ENCODE measurements at regions not wholly inside any gene's neighbourhood (a gene's known extent, or its start where the extent isn't known, plus 50 kb on each side); places are given as distances from the start of the nearest gene placed in this dataset.

DNA sequence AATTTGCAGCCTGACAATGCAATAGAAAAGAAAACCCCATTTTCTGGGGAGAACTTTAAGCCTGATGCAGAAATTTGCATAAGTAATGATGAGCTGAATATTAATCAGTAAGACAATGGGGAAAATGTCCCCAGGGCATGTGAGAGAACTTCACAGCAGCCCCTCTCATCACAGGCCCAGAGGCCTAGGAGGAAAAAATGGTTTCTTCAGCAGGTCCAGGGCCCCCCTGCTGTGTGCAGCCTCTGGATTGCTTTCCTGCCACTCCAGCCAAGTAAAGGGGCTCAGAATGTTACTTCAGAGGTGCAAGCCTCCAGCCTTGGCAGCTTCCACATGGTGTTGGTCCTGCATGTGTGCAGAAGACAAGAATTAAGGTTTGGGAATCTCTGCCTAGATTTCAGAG is 900.3 kb upstream of the ROBO1 start:
- TF ChIP-seq, protein P1, sequence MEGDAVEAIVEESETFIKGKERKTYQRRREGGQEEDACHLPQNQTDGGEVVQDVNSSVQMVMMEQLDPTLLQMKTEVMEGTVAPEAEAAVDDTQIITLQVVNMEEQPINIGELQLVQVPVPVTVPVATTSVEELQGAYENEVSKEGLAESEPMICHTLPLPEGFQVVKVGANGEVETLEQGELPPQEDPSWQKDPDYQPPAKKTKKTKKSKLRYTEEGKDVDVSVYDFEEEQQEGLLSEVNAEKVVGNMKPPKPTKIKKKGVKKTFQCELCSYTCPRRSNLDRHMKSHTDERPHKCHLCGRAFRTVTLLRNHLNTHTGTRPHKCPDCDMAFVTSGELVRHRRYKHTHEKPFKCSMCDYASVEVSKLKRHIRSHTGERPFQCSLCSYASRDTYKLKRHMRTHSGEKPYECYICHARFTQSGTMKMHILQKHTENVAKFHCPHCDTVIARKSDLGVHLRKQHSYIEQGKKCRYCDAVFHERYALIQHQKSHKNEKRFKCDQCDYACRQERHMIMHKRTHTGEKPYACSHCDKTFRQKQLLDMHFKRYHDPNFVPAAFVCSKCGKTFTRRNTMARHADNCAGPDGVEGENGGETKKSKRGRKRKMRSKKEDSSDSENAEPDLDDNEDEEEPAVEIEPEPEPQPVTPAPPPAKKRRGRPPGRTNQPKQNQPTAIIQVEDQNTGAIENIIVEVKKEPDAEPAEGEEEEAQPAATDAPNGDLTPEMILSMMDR (IDR thresholded peaks at IDR 0.05): no peak
- no peak for TF ChIP-seq EP300 (IDR thresholded peaks at IDR 0.05)
- no peak for TF ChIP-seq POLR2A (IDR thresholded peaks at IDR 0.05)
- TF ChIP-seq POLR2AphosphoS5 (IDR thresholded peaks at IDR 0.05): no peak

All from gastroesophageal sphincter (tissue), 3 donors.